ENCODE measurements at regions not wholly inside any gene's neighbourhood (a gene's known extent, or its start where the extent isn't known, plus 50 kb on each side); places are given as distances from the start of the nearest gene placed in this dataset.

GRCh38 chr6:76574746-76575145, 502.3 kb upstream of the IMPG1 start:
- no peak for TF ChIP-seq CTCF (conservative IDR thresholded peaks at IDR 0.05; ENCODE audit: low read depth, low read length)
- TF ChIP-seq EZH2 (IDR thresholded peaks at IDR 0.05; ENCODE audit: borderline replicate concordance, low read depth, low read length, poor library complexity, severe bottlenecking): no peak

All from A673 (cell line).